ENCODE measurements at regions not wholly inside any gene's neighbourhood (a gene's known extent, or its start where the extent isn't known, plus 50 kb on each side); places are given as distances from the start of the nearest gene placed in this dataset.

GRCh38 chr1:201747261-201747660 is 81.7 kb upstream of the IPO9 start:
- TF ChIP-seq CTCF (conservative IDR thresholded peaks at IDR 0.05) (no peak), ZFX (IDR thresholded peaks at IDR 0.05) (no peak)

All from C4-2B (cell line).